Cardiac fibroblast (primary cell): ENCODE measurements at regions not wholly inside any gene's neighbourhood (a gene's known extent, or its start where the extent isn't known, plus 50 kb on each side); places are given as distances from the start of the nearest gene placed in this dataset.
"Not testable (repeated sequence)": the region's sequence is repeated elsewhere in the genome, so short reads cannot be mapped to it uniquely, and the experiment has no call there.

Experiments
- DNase-seq, 2 donors: peaks; one replicate each; pipeline versions ENCODE4 v3.0.0 to v3.0.0-alpha.2; 2010; ENCODE audit warnings: low read depth in 2 of 2
- H3K4me3 ChIP-seq, 2 donors: replicated peaks in 1 of 2; 1 replicate in 1 of 2; 2 replicates in 1 of 2; pipeline ENCODE4 v1.5.1; 2011; ENCODE audit warnings: low read depth in 2 of 2, low read length in 2 of 2, mild to moderate bottlenecking in 2 of 2, moderate library complexity in 1 of 2
- TF ChIP-seq, protein P1 (sequence below): IDR thresholded peaks from one replicate; pipeline ENCODE4 v1.5.1; 2011; ENCODE audit warnings: low read depth, mild to moderate bottlenecking, low read length, inconsistent platforms

DNA sequence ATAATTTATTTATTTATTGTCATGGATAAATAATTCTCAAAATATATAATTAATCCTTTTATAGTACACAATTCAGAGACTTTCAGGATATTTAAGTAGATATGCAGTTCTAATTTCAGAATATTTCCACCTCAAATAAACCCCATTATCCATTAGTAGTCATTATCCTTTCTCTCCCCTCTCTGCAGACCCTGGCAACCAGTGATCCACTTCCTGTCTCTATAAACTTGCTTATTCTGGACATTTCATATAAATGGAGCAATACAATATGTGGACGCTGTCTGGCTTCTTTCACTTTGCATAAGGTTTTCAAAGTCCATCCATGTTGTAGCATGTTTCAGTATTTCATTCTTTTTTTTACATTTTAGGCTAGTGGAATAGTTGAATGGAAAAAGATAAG is 230.2 kb downstream of the FZD1 start:
- TF ChIP-seq, protein P1, sequence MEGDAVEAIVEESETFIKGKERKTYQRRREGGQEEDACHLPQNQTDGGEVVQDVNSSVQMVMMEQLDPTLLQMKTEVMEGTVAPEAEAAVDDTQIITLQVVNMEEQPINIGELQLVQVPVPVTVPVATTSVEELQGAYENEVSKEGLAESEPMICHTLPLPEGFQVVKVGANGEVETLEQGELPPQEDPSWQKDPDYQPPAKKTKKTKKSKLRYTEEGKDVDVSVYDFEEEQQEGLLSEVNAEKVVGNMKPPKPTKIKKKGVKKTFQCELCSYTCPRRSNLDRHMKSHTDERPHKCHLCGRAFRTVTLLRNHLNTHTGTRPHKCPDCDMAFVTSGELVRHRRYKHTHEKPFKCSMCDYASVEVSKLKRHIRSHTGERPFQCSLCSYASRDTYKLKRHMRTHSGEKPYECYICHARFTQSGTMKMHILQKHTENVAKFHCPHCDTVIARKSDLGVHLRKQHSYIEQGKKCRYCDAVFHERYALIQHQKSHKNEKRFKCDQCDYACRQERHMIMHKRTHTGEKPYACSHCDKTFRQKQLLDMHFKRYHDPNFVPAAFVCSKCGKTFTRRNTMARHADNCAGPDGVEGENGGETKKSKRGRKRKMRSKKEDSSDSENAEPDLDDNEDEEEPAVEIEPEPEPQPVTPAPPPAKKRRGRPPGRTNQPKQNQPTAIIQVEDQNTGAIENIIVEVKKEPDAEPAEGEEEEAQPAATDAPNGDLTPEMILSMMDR = no peak
- no peak for DNase-seq
- H3K4me3 ChIP-seq = no peak overlapping the region

DNA sequence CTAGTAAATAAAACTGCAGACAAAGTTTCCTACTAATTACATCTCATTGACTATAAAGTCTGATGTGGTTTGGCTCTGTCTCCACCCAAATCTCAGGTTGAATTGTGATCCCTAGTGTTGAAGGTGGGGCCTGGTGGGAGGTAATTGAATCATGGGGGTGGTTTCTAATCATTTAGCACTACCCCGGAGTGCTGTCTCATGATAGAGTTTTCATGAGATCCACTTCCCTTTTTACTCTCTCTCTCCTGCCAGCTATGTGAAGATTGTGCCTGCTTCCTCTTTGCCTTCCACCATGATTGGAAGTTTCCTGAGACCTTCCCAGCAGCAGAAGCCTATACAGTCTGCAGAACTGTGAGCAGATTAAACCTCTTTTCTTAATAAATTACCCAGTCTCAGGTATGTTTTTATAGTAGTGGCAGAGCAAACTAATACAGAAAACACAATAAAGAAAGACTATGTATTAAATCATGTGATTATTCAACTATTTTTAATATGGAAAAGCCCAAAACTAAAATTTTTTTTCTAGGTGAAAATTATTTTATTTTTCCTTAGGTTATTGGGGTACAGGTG is 232.1 kb downstream of the FZD1 start:
- DNase-seq = no peak
- H3K4me3 ChIP-seq = no peak overlapping the region
- TF ChIP-seq, protein P1 = no peak

DNA sequence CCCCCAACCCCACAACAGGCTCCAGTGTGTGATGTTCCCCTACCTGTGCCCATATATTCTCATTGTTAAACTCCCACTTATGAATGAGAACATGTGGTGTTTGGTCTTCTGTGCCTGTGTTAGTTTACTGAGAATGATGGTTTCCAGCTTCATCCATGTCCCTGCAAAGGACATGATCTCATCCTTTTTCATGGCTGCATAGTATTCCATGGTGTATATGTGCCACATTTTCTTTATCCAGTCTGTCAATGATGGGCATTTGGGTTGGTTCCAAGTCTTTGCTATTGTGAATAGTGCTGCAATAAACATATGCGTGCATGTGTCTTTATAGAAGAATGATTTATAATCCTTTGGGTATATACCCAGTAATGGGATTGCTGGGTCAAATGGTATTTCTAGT is 233.0 kb downstream of the FZD1 start:
- H3K4me3 ChIP-seq, DNase-seq: not testable (repeated sequence)

DNA sequence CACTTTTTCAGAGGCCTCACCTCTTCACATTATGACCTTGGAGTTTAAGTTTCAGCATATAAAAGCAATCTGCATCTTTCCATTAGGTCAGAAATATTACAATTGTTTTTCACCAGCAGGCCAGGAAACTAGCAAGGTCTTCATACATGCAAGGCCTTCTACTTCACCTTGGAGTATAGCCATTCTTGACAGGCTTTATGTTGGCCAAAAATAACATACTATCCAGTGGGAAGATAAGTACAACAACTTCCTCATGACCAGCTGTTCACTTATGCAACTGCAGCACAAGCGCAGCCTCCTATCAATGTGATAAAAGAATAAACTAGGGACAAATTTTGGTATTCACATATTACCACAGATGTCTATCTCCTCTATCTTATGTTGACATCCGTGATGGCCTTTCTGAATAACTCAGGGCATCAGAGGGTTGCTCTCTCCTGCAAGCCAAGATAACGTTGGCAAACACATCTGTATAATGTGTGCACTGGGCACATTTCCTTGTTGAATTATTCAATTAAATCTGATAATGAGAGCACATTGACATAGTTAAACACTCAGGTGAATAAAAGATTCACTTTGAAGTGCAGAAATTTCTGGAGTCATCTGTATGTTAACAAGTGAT is 239.8 kb downstream of the FZD1 start:
- H3K4me3 ChIP-seq = no peak overlapping the region
- DNase-seq = peak; percentile 19 to 60
- TF ChIP-seq, protein P1 = no peak

DNA sequence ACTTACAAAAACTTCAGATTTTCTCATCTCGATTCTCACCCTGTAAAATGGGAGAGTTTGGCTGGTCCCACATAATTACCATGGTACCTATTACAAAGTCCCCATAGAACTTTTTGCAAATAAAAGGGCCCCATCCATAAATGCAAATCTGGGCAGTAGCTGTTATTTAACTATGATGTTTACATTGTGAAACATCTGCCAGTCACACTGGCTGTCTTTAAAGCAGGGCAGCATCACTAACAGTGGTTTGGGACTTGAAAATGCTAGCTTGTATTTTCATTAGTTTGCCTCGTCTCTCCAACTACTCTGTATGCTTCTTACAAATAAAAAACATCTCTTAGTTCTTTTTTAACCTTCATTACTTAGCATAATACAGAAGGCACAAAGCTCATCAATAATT is 240.7 kb downstream of the FZD1 start:
- TF ChIP-seq, protein P1 = no peak

DNA sequence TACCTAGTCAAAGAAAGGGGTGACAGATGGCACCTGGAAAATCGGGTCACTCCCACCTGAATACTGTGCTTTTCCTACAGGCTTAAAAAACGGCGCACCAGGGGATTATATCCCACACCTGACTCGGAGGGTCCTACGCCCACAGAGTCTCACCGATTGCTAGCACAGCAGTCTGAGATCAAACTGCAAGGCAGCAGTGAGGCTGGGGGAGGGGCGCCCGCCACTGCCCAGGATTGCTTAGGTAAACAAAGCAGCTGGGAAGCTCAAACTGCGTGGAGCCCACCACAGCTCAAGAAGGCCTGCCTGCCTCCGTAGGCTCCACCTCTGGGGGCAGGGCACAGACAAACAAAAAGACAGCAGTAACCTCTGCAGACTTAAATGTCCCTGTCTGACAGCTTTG is 242.7 kb downstream of the FZD1 start:
- H3K4me3 ChIP-seq, DNase-seq: not testable (repeated sequence)

More for the DNA sequence above, 240.7 kb downstream of the FZD1 start:
- DNase-seq = no peak
- no peak overlapping the region for H3K4me3 ChIP-seq

DNA sequence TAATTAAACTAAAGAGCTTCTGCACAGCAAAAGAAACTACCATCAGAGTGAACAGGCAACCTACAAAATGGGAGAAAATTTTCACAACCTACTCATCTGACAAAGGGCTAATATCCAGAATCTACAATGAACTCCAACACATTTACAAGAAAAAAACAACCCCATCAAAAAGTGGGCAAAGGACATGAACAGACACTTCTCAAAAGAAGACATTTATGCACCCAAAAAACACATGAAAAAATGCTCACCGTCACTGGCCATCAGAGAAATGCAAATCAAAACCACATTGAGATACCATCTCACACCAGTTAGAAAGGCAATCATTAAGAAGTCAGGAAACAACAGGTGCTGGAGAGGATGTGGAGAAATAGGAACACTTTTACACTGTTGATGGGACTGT is 247.6 kb downstream of the FZD1 start:
- not testable (repeated sequence) for DNase-seq, H3K4me3 ChIP-seq

DNA sequence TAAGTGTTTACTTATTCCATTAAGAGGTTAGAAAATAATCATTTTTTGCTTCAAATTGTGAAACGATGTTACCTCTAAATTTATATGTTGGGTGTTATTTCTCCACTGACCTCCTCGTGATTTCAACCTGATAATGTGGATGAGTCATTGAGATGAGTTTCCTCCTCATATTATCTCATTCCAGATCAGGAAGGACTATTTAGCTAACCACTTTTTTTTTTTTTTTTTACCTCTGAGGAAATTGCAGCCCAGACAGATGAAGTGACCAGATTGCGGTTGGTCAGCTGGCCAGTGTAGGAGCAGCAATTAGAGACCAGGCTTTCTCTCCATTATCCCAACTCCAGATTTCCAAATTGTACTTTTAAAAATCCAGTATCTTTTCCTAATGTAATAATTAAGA is 248.7 kb downstream of the FZD1 start:
- no peak for DNase-seq
- H3K4me3 ChIP-seq = no peak overlapping the region
- TF ChIP-seq, protein P1 = no peak
